Right lobe of liver (tissue), 4 donors: ENCODE measurements at regions not wholly inside any gene's neighbourhood (a gene's known extent, or its start where the extent isn't known, plus 50 kb on each side); places are given as distances from the start of the nearest gene placed in this dataset.

Experiments used
- CTCF ChIP-seq, 4 donors: fragments of 200-600 bp in 3 of 4; fragments of 450-650 bp in 1 of 4; IDR thresholded peaks; one replicate each; pipeline versions ENCODE4 v1.5.1 to v1.8.0; 2016 to 2022; ENCODE audit warnings: antibody characterized with exemption in 4 of 4, mild to moderate bottlenecking in 2 of 4
- POLR2A ChIP-seq: fragments of 450-650 bp; IDR thresholded peaks from one replicate; pipeline ENCODE4 v1.6.1; 2017; ENCODE audit warnings: antibody characterized with exemption, mild to moderate bottlenecking
- donor health status: DM: no; HTN: no; CAD: no.
- donor health status: DM: no; HTN: no; CAD: no.
- donor health status: DM: no; HTN: yes; CAD: no.

- no peak for TF ChIP-seq CTCF (IDR thresholded peaks at IDR 0.05)
- TF ChIP-seq POLR2A = no peak
These were observed 1086.9 kb upstream of the TMPRSS15 start for GRCh38 chr21:19490481-19490880.
